Activated CD8-positive, alpha-beta T cell treated with anti-CD3 and anti-CD28 coated beads for 36 hours (primary cell): ENCODE measurements at regions not wholly inside any gene's neighbourhood (a gene's known extent, or its start where the extent isn't known, plus 50 kb on each side); places are given as distances from the start of the nearest gene placed in this dataset.

Source experiments
- ATAC-seq: fragments of 200-7000 bp; cut with Tn5 transposase; one replicate; pipeline ENCODE4 v1.10.0; 2021; ENCODE audit warnings: mild to moderate bottlenecking, moderate library complexity
- CTCF ChIA-PET: fragments of 350-600 bp; sonication (Branson Sonifier 250); formaldehyde crosslinking; loops from one replicate; lab custom pipeline; 2021; ENCODE audit warnings: antibody characterized with exemption; lab: Charles Lee
- POLR2A ChIA-PET: fragments of 350-600 bp; sonication (Branson Sonifier 250); formaldehyde crosslinking; loops from one replicate; lab custom pipeline; 2021; ENCODE audit warnings: antibody characterized with exemption; lab: Charles Lee
- DNase-seq: peaks from one replicate; pipeline ENCODE4 v3.0.0-alpha.2; 2020
- H3K27ac Mint-ChIP-seq: one replicate; pipeline ENCODE4 v1.8.0; 2021; ENCODE audit warnings: mild to moderate bottlenecking, mixed read lengths
- H3K27me3 Mint-ChIP-seq: one replicate; pipeline ENCODE4 v1.8.0; 2021; ENCODE audit warnings: mixed read lengths
- H3K36me3 Mint-ChIP-seq: one replicate; pipeline ENCODE4 v1.8.0; 2021; ENCODE audit warnings: low read depth, mixed read lengths
- H3K4me1 Mint-ChIP-seq: one replicate; pipeline ENCODE4 v1.8.0; 2021; ENCODE audit warnings: low read depth, mixed read lengths
- H3K4me3 Mint-ChIP-seq: one replicate; pipeline ENCODE4 v1.8.0; 2021; ENCODE audit warnings: mild to moderate bottlenecking, moderate library complexity, mixed read lengths
- H3K9me3 Mint-ChIP-seq: one replicate; pipeline ENCODE4 v1.8.0; 2021; ENCODE audit warnings: mixed read lengths
- CTCF ChIP-seq: fragments of 200-600 bp; IDR thresholded peaks from one replicate; pipeline ENCODE4 v1.8.0; 2022; ENCODE audit warnings: antibody characterized with exemption, mild to moderate bottlenecking
- intact Hi-C: fragments of 100-400 bp; cut with micrococcal nuclease; formaldehyde crosslinking; loops from one replicate; pipeline ENCODE4 v1.10.0; 2022

GRCh38 chr13:87894059-87894458, 222.9 kb downstream of the SLITRK5 start:
- Mint-ChIP-seq H3K9me3 (peaks cover 6% of the 10 kb centered on the region), H3K4me1 (no peaks in the 10 kb centered on the region), H3K4me3 (no peak overlapping the region), H3K27me3 (no peaks in the 10 kb centered on the region), H3K36me3 (no peaks in the 10 kb centered on the region), H3K27ac (no peak overlapping the region)
- no peak for ATAC-seq
- DNase-seq, result no peak
- POLR2A ChIA-PET, result no interaction called here
- intact Hi-C loops, result no loop called here
- TF ChIP-seq CTCF, result no peak
- CTCF ChIA-PET, result no interaction called here

- Mint-ChIP-seq H3K9me3 (peaks cover 11% of the 10 kb centered on the region), H3K4me1 (no peaks in the 10 kb centered on the region), H3K27ac (no peak overlapping the region), H3K27me3 (no peaks in the 10 kb centered on the region), H3K4me3 (no peak overlapping the region), H3K36me3 (no peaks in the 10 kb centered on the region)
- no peak for DNase-seq
- ATAC-seq, result no peak
- ChIA-PET CTCF (no interaction called here), POLR2A (no interaction called here)
- TF ChIP-seq CTCF, result no peak
- intact Hi-C loops, result no loop called here
Measured at GRCh38 chr13:87903553-87903952, 232.4 kb downstream of the SLITRK5 start.

GRCh38 chr13:87906411-87906810, 235.2 kb downstream of the SLITRK5 start:
- Mint-ChIP-seq H3K36me3 (no peaks in the 10 kb centered on the region), H3K27ac (no peak overlapping the region), H3K4me3 (no peak overlapping the region), H3K27me3 (no peaks in the 10 kb centered on the region), H3K4me1 (no peaks in the 10 kb centered on the region), H3K9me3 (peaks cover 8% of the 10 kb centered on the region)
- no peak for TF ChIP-seq CTCF
- ChIA-PET CTCF (no interaction called here), POLR2A (no interaction called here)
- DNase-seq (no peak), ATAC-seq (no peak)
- intact Hi-C loops, result no loop called here

GRCh38 chr13:87907202-87907601, 236.0 kb downstream of the SLITRK5 start:
- ATAC-seq (no peak), DNase-seq (no peak)
- intact Hi-C loops, result no loop called here
- no peak for TF ChIP-seq CTCF
- H3K4me1 Mint-ChIP-seq, result no peaks in the 10 kb centered on the region
- ChIA-PET CTCF (no interaction called here), POLR2A (no interaction called here)
- no peak overlapping the region for H3K4me3 Mint-ChIP-seq
- H3K27me3 Mint-ChIP-seq, result no peaks in the 10 kb centered on the region
- no peak overlapping the region for H3K27ac Mint-ChIP-seq
- H3K9me3 Mint-ChIP-seq, result peaks cover 8% of the 10 kb centered on the region
- H3K36me3 Mint-ChIP-seq, result no peaks in the 10 kb centered on the region

- H3K4me1 Mint-ChIP-seq, result no peaks in the 10 kb centered on the region
Measured at GRCh38 chr13:87919956-87920355, 248.8 kb downstream of the SLITRK5 start.

More at GRCh38 chr13:87919956-87920355, 248.8 kb downstream of the SLITRK5 start:
- POLR2A ChIA-PET, result no interaction called here
- ATAC-seq, result no peak
- CTCF ChIA-PET, result no interaction called here
- no peak for DNase-seq
- peaks cover 2% of the 10 kb centered on the region for H3K9me3 Mint-ChIP-seq
- intact Hi-C loops, result no loop called here
- no peak overlapping the region for H3K4me3 Mint-ChIP-seq
- TF ChIP-seq CTCF, result no peak
- no peaks in the 10 kb centered on the region for H3K27me3 Mint-ChIP-seq
- no peaks in the 10 kb centered on the region for H3K36me3 Mint-ChIP-seq
- no peak overlapping the region for H3K27ac Mint-ChIP-seq
